Stomach (tissue), 8 donors: ENCODE measurements at regions not wholly inside any gene's neighbourhood (a gene's known extent, or its start where the extent isn't known, plus 50 kb on each side); places are given as distances from the start of the nearest gene placed in this dataset.

Source experiments
- DNase-seq, 2 donors: peaks; one replicate each; pipeline versions ENCODE4 v3.0.0 to v3.0.0-alpha.2; 2013 to 2019
- H3K27ac ChIP-seq, 5 donors: fragments of 200-600 bp in 4 of 5; sonication (generic) in 4 of 5; one replicate each; pipeline ENCODE4 v1.5.1; 2013 to 2019; ENCODE audit warnings: mild to moderate bottlenecking in 1 of 5, moderate library complexity in 1 of 5
- H3K27me3 ChIP-seq, 3 donors: fragments of 200-600 bp; sonication (generic); one replicate each; pipeline ENCODE4 v1.5.1; 2017 to 2019; ENCODE audit warnings: mixed run types in 1 of 3
- H3K36me3 ChIP-seq, 4 donors: fragments of 200-600 bp; sonication (generic); 1 replicate in 3 of 4; 2 replicates in 1 of 4; pipeline ENCODE4 v1.5.1; 2016 to 2019
- H3K4me1 ChIP-seq, 4 donors: fragments of 200-600 bp; sonication (generic); one replicate each; pipeline ENCODE4 v1.5.1; 2016 to 2019
- H3K4me3 ChIP-seq, 4 donors: fragments of 200-600 bp; sonication (generic) in 3 of 4; one replicate each; pipeline ENCODE4 v1.5.1; 2016 to 2019; ENCODE audit warnings: mild to moderate bottlenecking in 1 of 4
- H3K9me3 ChIP-seq, 4 donors: fragments of 200-600 bp; sonication (generic); one replicate each; pipeline ENCODE4 v1.5.1; 2016 to 2019
- EP300 ChIP-seq: sonication (generic); formaldehyde crosslinking; IDR thresholded peaks from one replicate; pipeline ENCODE4 v1.6.1; 2017; ENCODE audit warnings: antibody characterized with exemption
- POLR2A ChIP-seq, 4 donors: fragments of 450-650 bp; IDR thresholded peaks; one replicate each; pipeline ENCODE4 v1.6.1; 2016; ENCODE audit warnings: antibody characterized with exemption in 4 of 4, control low read depth in 2 of 4, mild to moderate bottlenecking in 1 of 4, moderate library complexity in 1 of 4
- POLR2AphosphoS5 ChIP-seq, 3 donors: sonication (generic); formaldehyde crosslinking; IDR thresholded peaks; one replicate each; pipeline ENCODE4 v1.6.1; 2016; ENCODE audit warnings: antibody characterized with exemption in 3 of 3
- WGBS, 5 donors: extraction: QIAGEN DNeasy Blood & Tissue Kit in 3 of 5; methylation state at CpG; one replicate each; pipeline versions ENCODE4 v1.1.5 to v1.1.7; 2013 to 2018; 5-methylcytosine and 5-hydroxymethylcytosine counted together
- intact Hi-C: fragments of 100-400 bp; cut with DNase I; formaldehyde crosslinking; loops from one replicate; pipeline ENCODE4 v1.15.1; 2023; ENCODE audit warnings: low total_unique reads
- TF ChIP-seq, protein P1 (sequence below), 7 experiments: fragments of 450-650 bp in 4 of 7; fragments of 200-600 bp in 3 of 7; sonication (generic) in 3 of 7; IDR thresholded peaks; one replicate each; pipeline ENCODE4 v1.5.1; 2016 to 2019; ENCODE audit warnings: antibody characterized with exemption in 7 of 7, control low read depth in 2 of 7, mild to moderate bottlenecking in 1 of 7
- donor health status: healthy with polysubstance abuse.
- donor health status: Bipolar disorder and iron deficiency.
- donor health status: healthy.

DNA sequence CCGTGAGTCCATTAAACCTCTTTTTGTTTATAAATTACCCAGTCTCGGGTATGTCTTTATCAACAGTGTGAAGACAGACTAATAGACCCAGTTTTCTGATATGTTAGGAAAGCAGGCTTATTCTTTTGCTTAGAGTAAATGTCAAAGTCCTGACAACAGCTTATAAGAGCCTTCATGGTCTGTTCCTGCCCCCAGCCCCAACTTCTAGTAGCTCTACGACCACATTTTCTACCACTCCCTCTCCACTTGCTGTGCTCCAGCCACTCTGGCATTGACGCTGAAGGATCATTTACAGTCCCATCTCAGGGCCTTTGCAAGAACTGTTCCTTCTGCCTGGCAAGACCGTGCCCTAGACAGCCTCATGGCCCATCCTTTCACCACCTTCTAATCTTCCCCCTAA is 104.6 kb upstream of the GPR139 start:
- DNase-seq: no peak
- H3K4me1 ChIP-seq: no peaks in the 10 kb centered on the region
- H3K27ac ChIP-seq: no peak overlapping the region
- TF ChIP-seq POLR2A (IDR thresholded peaks at IDR 0.05) (no peak), POLR2AphosphoS5 (IDR thresholded peaks at IDR 0.05) (no peak), EP300 (no peak)
- TF ChIP-seq, protein P1, sequence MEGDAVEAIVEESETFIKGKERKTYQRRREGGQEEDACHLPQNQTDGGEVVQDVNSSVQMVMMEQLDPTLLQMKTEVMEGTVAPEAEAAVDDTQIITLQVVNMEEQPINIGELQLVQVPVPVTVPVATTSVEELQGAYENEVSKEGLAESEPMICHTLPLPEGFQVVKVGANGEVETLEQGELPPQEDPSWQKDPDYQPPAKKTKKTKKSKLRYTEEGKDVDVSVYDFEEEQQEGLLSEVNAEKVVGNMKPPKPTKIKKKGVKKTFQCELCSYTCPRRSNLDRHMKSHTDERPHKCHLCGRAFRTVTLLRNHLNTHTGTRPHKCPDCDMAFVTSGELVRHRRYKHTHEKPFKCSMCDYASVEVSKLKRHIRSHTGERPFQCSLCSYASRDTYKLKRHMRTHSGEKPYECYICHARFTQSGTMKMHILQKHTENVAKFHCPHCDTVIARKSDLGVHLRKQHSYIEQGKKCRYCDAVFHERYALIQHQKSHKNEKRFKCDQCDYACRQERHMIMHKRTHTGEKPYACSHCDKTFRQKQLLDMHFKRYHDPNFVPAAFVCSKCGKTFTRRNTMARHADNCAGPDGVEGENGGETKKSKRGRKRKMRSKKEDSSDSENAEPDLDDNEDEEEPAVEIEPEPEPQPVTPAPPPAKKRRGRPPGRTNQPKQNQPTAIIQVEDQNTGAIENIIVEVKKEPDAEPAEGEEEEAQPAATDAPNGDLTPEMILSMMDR (IDR thresholded peaks at IDR 0.05): no peak
- H3K36me3 ChIP-seq: no peaks in the 10 kb centered on the region
- H3K27me3 ChIP-seq: peaks cover 0 to 8% (median 0%) of the 10 kb centered on the region in 3 donors
- WGBS, 5 donors: 72 to 78% (median 75%) methylated on average over 5 of the region's 5 CpGs
- intact Hi-C loops: no loop called here
- H3K4me3 ChIP-seq: no peak overlapping the region
- no peaks in the 10 kb centered on the region for H3K9me3 ChIP-seq

DNA sequence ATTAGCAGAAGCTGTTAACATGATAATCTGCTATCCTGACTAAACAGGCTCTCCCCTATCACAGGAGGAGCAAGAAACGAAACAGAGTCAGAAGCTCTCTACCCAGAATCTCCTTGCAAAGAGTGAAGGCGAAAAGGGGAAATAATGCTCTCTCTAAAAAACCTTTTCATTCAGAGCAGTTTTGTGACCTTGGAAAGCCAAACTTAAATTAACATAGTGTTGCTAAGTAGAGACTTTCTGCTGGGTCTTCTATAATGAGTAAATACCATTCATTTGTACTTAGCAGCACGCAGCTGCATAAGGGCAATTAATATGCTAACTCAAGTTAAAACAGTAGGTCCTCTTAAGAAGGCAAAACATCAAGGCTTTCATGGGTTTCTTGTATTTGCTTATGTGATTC is 101.7 kb upstream of the GPR139 start:
- WGBS, 5 donors: 19 to 31% (median 23%) methylated on average over 3 of the region's 3 CpGs

DNA sequence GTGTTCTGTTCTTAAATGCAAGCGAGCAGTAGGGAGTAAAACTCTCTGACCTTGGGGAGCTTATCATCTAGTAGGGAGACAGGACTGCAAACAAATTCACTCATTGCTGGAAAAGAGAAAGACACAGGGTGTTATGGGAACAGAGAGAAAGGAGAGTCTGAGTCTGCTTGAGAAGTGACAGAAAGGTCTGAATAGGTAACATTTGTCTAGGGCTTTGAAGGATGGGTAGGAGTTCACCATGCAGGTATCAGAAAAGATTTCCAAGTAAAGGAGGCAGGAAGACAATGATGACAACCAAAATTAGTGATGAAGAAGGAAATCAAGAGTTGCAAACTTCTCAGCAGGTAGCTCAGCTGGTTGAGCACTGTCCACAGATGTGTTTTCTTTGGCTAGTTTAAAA is 93.6 kb upstream of the GPR139 start:
- Histone ChIP-seq H3K9me3 (no peaks in the 10 kb centered on the region), H3K36me3 (no peaks in the 10 kb centered on the region), H3K27ac (no peak overlapping the region), H3K4me3 (no peak overlapping the region), H3K4me1 (no peaks in the 10 kb centered on the region), H3K27me3 (peaks cover 0 to 4% (median 0%) of the 10 kb centered on the region in 3 donors)
- TF ChIP-seq POLR2A (IDR thresholded peaks at IDR 0.05): no peak
- TF ChIP-seq, protein P1 (IDR thresholded peaks at IDR 0.05): no peak
- TF ChIP-seq EP300: no peak
- no peak for TF ChIP-seq POLR2AphosphoS5 (IDR thresholded peaks at IDR 0.05)
- DNase-seq: no peak
- 71 to 80% (median 77%) methylated on average over 1 of the region's 1 CpG for WGBS, 5 donors
- intact Hi-C loops: no loop called here

More for the DNA sequence above, 101.7 kb upstream of the GPR139 start:
- DNase-seq: no peak
- TF ChIP-seq, protein P1 (IDR thresholded peaks at IDR 0.05): no peak
- TF ChIP-seq EP300 (no peak), POLR2AphosphoS5 (IDR thresholded peaks at IDR 0.05) (no peak), POLR2A (IDR thresholded peaks at IDR 0.05) (no peak)
- Histone ChIP-seq H3K4me1 (no peaks in the 10 kb centered on the region), H3K27me3 (peaks cover 0 to 8% (median 0%) of the 10 kb centered on the region in 3 donors), H3K36me3 (no peaks in the 10 kb centered on the region), H3K9me3 (no peaks in the 10 kb centered on the region), H3K4me3 (no peak overlapping the region), H3K27ac (no peak overlapping the region)
- intact Hi-C loops: no loop called here

DNA sequence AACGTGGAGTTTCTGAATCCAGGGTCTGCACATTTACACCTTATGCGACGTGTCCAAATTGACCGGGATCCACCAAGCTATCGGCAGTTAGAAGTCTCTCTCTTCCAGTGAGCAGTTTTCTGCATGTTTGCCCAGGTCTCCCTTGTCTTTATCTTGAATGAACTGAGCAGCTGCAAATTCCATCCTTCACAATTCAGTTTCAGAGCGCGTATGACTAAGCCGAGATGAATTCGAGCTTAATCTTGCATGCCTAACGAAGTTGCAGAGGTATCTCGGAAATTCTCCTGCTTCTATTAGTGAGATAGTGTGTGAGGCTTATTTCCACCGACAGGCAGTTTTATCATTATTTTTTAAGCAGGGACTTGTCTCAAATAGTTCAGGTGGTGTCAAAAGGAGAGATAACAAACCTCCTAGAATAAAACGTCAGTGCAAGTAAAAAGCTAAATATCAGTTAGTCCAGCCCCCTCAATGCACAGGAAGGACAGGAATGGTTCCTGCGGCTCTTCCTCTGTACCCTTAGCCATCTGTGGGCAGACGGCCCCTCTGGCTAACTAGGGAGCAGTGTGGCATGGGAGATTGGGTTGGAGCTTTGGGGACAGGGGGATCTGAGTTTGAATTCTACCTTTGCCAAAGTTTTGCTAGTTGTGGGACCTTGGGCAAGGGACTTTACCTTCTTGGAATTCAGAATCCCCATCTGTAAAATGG is 93.0 kb upstream of the GPR139 start:
- Histone ChIP-seq H3K4me1 (no peaks in the 10 kb centered on the region), H3K27me3 (peaks cover 0 to 4% (median 0%) of the 10 kb centered on the region in 3 donors), H3K4me3 (no peak overlapping the region), H3K9me3 (no peaks in the 10 kb centered on the region), H3K36me3 (no peaks in the 10 kb centered on the region), H3K27ac (no peak overlapping the region)
- WGBS, 5 donors: 60 to 68% (median 65%) methylated on average over 15 of the region's 15 CpGs
- no peak for TF ChIP-seq POLR2AphosphoS5 (IDR thresholded peaks at IDR 0.05)
- TF ChIP-seq EP300: no peak
- TF ChIP-seq, protein P1 (IDR thresholded peaks at IDR 0.05): no peak
- no peak for TF ChIP-seq POLR2A (IDR thresholded peaks at IDR 0.05)
- intact Hi-C loops: no loop called here
- DNase-seq: no peak
